HCT116 (cell line): ENCODE measurements at regions not wholly inside any gene's neighbourhood (a gene's known extent, or its start where the extent isn't known, plus 50 kb on each side); places are given as distances from the start of the nearest gene placed in this dataset.

Experiments
- CBX3 ChIP-seq: IDR thresholded peaks from 2 replicates; pipeline ENCODE4 v1.6.1; 2012; ENCODE audit warnings: low read depth
- EGR1 ChIP-seq: IDR thresholded peaks from 2 replicates; pipeline ENCODE4 v1.6.1; 2012; ENCODE audit warnings: low read depth
- ELF1 ChIP-seq: IDR thresholded peaks from 2 replicates; pipeline ENCODE4 v1.6.1; 2012; ENCODE audit warnings: low read depth, borderline replicate concordance
- EZH2 ChIP-seq: fragments of 200-600 bp; sonication (generic); IDR thresholded peaks from 2 replicates; pipeline ENCODE4 v1.6.1; 2017; ENCODE audit warnings: antibody characterized with exemption, mixed run types
- EZH2phosphoT487 ChIP-seq: fragments of 200-600 bp; IDR thresholded peaks from 2 replicates; pipeline ENCODE4 v1.6.1; 2018; ENCODE audit warnings: antibody characterized with exemption, borderline replicate concordance
- POLR2A ChIP-seq: IDR thresholded peaks from 2 replicates; pipeline ENCODE4 v1.7.0; 2011; ENCODE audit warnings: borderline replicate concordance; ENCODE audit not compliant: insufficient read depth, insufficient read length; ENCODE audit errors: extremely low read depth
- POLR2AphosphoS5 ChIP-seq: IDR thresholded peaks from 2 replicates; pipeline ENCODE4 v1.6.1; 2011; ENCODE audit warnings: mild to moderate bottlenecking, low read depth, low read length, moderate library complexity
- SRF ChIP-seq: IDR thresholded peaks from 2 replicates; pipeline ENCODE4 v1.6.1; 2012; ENCODE audit warnings: low read depth
- YY1 ChIP-seq: IDR thresholded peaks from 2 replicates; pipeline ENCODE4 v1.6.1; 2011; ENCODE audit warnings: low read length, low read depth, moderate library complexity, mild to moderate bottlenecking; ENCODE audit not compliant: insufficient replicate concordance; ENCODE audit errors: extremely low read depth
- ZFX ChIP-seq: fragments of 450-650 bp; IDR thresholded peaks from 2 replicates; pipeline ENCODE4 v1.6.1; 2017
- ZNF274 ChIP-seq: fragments of 200-500 bp; sonication (Bioruptor generic); IDR thresholded peaks from 2 replicates; pipeline ENCODE4 v1.6.1; 2014; ENCODE audit warnings: mild to moderate bottlenecking, low read depth, low read length, inconsistent platforms
- TF ChIP-seq, protein P1 (sequence below), 3 experiments: fragments of 200-600 bp in 1 of 3; sonication (generic) in 1 of 3; IDR thresholded peaks in 2 of 3; conservative IDR thresholded peaks in 1 of 3; 2 replicates each; pipeline ENCODE4 v1.5.1; 2012 to 2017; ENCODE audit warnings: low read depth in 2 of 3, low read length in 2 of 3, antibody characterized with exemption in 1 of 3, borderline replicate concordance in 1 of 3, control low read depth in 1 of 3, mild to moderate bottlenecking in 1 of 3, mixed read lengths in 1 of 3, mixed run types in 1 of 3, moderate library complexity in 1 of 3; ENCODE audit not compliant: insufficient read depth in 1 of 3
- TF ChIP-seq, protein P2 (sequence below): IDR thresholded peaks from 2 replicates; pipeline ENCODE4 v1.6.1; 2012
- TF ChIP-seq, protein P3 (sequence below): IDR thresholded peaks from 2 replicates; pipeline ENCODE4 v1.6.1; 2012

DNA sequence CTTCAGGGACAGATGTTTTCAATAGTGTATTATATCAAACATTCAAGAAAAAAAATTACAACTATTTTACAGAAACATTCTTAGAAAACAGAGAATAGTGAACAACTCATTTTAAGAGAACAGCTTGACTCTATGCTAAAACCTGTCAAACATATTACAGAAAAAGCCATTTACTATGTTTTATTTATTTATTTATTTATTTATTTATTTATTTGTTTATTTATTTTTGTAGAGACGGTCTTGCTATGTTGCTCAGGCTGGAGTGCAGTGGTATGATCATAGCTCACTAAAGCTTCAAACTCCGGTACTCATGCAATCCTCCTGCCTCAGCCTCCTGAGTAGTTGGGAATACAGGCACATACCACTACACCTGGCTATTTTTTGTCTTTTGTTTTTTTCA, 317.9 kb upstream of the HTR1E start:
- TF ChIP-seq, protein P1, sequence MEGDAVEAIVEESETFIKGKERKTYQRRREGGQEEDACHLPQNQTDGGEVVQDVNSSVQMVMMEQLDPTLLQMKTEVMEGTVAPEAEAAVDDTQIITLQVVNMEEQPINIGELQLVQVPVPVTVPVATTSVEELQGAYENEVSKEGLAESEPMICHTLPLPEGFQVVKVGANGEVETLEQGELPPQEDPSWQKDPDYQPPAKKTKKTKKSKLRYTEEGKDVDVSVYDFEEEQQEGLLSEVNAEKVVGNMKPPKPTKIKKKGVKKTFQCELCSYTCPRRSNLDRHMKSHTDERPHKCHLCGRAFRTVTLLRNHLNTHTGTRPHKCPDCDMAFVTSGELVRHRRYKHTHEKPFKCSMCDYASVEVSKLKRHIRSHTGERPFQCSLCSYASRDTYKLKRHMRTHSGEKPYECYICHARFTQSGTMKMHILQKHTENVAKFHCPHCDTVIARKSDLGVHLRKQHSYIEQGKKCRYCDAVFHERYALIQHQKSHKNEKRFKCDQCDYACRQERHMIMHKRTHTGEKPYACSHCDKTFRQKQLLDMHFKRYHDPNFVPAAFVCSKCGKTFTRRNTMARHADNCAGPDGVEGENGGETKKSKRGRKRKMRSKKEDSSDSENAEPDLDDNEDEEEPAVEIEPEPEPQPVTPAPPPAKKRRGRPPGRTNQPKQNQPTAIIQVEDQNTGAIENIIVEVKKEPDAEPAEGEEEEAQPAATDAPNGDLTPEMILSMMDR (IDR thresholded peaks at IDR 0.05 in 2 of 3, conservative IDR thresholded peaks at IDR 0.05 in 1 of 3; ENCODE audit: borderline replicate concordance in 1 of 3, insufficient read depth in 1 of 3, low read depth in 2 of 3, low read length in 2 of 3): no peak
- TF ChIP-seq POLR2A (no peak), ZFX (no peak), CBX3 (no peak), EZH2phosphoT487 (no peak), ZNF274 (no peak), EZH2 (no peak), YY1 (no peak), POLR2AphosphoS5 (no peak), SRF (no peak), ELF1 (no peak), EGR1 (no peak)
- TF ChIP-seq, protein P2, sequence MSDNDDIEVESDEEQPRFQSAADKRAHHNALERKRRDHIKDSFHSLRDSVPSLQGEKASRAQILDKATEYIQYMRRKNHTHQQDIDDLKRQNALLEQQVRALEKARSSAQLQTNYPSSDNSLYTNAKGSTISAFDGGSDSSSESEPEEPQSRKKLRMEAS: no peak
- TF ChIP-seq, protein P3, sequence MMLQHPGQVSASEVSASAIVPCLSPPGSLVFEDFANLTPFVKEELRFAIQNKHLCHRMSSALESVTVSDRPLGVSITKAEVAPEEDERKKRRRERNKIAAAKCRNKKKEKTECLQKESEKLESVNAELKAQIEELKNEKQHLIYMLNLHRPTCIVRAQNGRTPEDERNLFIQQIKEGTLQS: no peak
